SK-N-MC (cell line): ENCODE measurements at regions not wholly inside any gene's neighbourhood (a gene's known extent, or its start where the extent isn't known, plus 50 kb on each side); places are given as distances from the start of the nearest gene placed in this dataset.

Experiments used
- DNase-seq: peaks from one replicate; pipeline ENCODE4 v3.0.0-alpha.2; 2011; ENCODE audit warnings: low read depth, low spot score
- H3K27ac ChIP-seq: fragments of 200-600 bp; sonication (generic); 2 replicates; pipeline ENCODE4 v1.5.1; 2016; ENCODE audit warnings: mixed run types
- H3K36me3 ChIP-seq: fragments of 200-600 bp; sonication (generic); 2 replicates; pipeline ENCODE4 v1.6.1; 2017; ENCODE audit warnings: antibody characterized with exemption, low read length, mixed read lengths; ENCODE audit not compliant: insufficient read depth
- H3K4me3 ChIP-seq: fragments of 200-600 bp; sonication (generic); 2 replicates; pipeline ENCODE4 v1.5.1; 2016
- H3K9ac ChIP-seq: fragments of 200-600 bp; sonication (generic); 2 replicates; pipeline ENCODE4 v1.8.0; 2017; ENCODE audit warnings: mixed run types, mixed read lengths; ENCODE audit not compliant: insufficient read length
- H3K9me3 ChIP-seq: fragments of 200-600 bp; sonication (generic); 2 replicates; pipeline ENCODE4 v1.6.1; 2017; ENCODE audit warnings: low read depth, mild to moderate bottlenecking, antibody characterized with exemption, low read length, moderate library complexity, mixed read lengths
- EZH2 ChIP-seq: fragments of 200-600 bp; sonication (generic); IDR thresholded peaks from one replicate; pipeline ENCODE4 v1.6.1; 2017; ENCODE audit warnings: antibody characterized with exemption
- FOXP2 ChIP-seq: optimal IDR thresholded peaks from 2 replicates; pipeline ENCODE3; 2011; ENCODE audit warnings: mild to moderate bottlenecking, moderate library complexity; ENCODE audit not compliant: insufficient read depth; ENCODE audit errors: extremely low read length, control extremely low read depth
- POLR2AphosphoS5 ChIP-seq: IDR thresholded peaks from 2 replicates; pipeline ENCODE4 v1.6.1; 2012; ENCODE audit warnings: mild to moderate bottlenecking, low read depth, low read length, borderline replicate concordance

GRCh38 chr18:69109686-69110085, 291.0 kb upstream of the DOK6 start:
- TF ChIP-seq EZH2 (no peak), POLR2AphosphoS5 (no peak), FOXP2 (no peak)
- H3K36me3 ChIP-seq: no peaks in the 10 kb centered on the region

GRCh38 chr18:69120833-69121232, 279.9 kb upstream of the DOK6 start:
- no peak overlapping the region for H3K27ac ChIP-seq
- no peaks in the 10 kb centered on the region for H3K36me3 ChIP-seq
- TF ChIP-seq POLR2AphosphoS5: no peak
- no peak for TF ChIP-seq FOXP2
- TF ChIP-seq EZH2: no peak
- H3K9me3 ChIP-seq: no peaks in the 10 kb centered on the region
- H3K4me3 ChIP-seq: no peak overlapping the region
- DNase-seq: no peak
- H3K9ac ChIP-seq: no peak overlapping the region

More at GRCh38 chr18:69109686-69110085, 291.0 kb upstream of the DOK6 start:
- no peak overlapping the region for H3K27ac ChIP-seq
- no peak overlapping the region for H3K4me3 ChIP-seq
- no peak for DNase-seq
- no peaks in the 10 kb centered on the region for H3K9me3 ChIP-seq
- no peak overlapping the region for H3K9ac ChIP-seq

- Histone ChIP-seq H3K9ac (no peak overlapping the region), H3K36me3 (no peaks in the 10 kb centered on the region), H3K9me3 (no peaks in the 10 kb centered on the region), H3K27ac (no peak overlapping the region), H3K4me3 (no peak overlapping the region)
- no peak for TF ChIP-seq FOXP2
- TF ChIP-seq POLR2AphosphoS5: no peak
- TF ChIP-seq EZH2: no peak
- no peak for DNase-seq
These were observed 277.3 kb upstream of the DOK6 start for GRCh38 chr18:69123421-69123820.

- Histone ChIP-seq H3K4me3 (no peak overlapping the region), H3K36me3 (no peaks in the 10 kb centered on the region), H3K9ac (no peak overlapping the region), H3K9me3 (no peaks in the 10 kb centered on the region), H3K27ac (no peak overlapping the region)
- TF ChIP-seq POLR2AphosphoS5: no peak
- TF ChIP-seq EZH2: no peak
- TF ChIP-seq FOXP2: no peak
- DNase-seq: no peak
These were observed 272.7 kb upstream of the DOK6 start for GRCh38 chr18:69127873-69128500.

- Histone ChIP-seq H3K4me3 (no peak overlapping the region), H3K9me3 (no peaks in the 10 kb centered on the region), H3K9ac (no peak overlapping the region), H3K36me3 (no peaks in the 10 kb centered on the region), H3K27ac (no peak overlapping the region)
- DNase-seq: no peak
- TF ChIP-seq EZH2 (no peak), FOXP2 (no peak), POLR2AphosphoS5 (no peak)
These were observed 272.1 kb upstream of the DOK6 start for GRCh38 chr18:69128566-69128965.

- Histone ChIP-seq H3K27ac (no peak overlapping the region), H3K9me3 (no peaks in the 10 kb centered on the region), H3K9ac (no peak overlapping the region), H3K4me3 (no peak overlapping the region), H3K36me3 (no peaks in the 10 kb centered on the region)
- DNase-seq: no peak
- no peak for TF ChIP-seq EZH2
These were observed 271.7 kb upstream of the DOK6 start for GRCh38 chr18:69128978-69129377.

GRCh38 chr18:69138088-69138487, 262.6 kb upstream of the DOK6 start:
- Histone ChIP-seq H3K9me3 (no peaks in the 10 kb centered on the region), H3K36me3 (no peaks in the 10 kb centered on the region), H3K4me3 (no peak overlapping the region), H3K27ac (no peak overlapping the region), H3K9ac (no peak overlapping the region)
- DNase-seq: no peak
- no peak for TF ChIP-seq FOXP2
- no peak for TF ChIP-seq EZH2
- TF ChIP-seq POLR2AphosphoS5: no peak

- Histone ChIP-seq H3K4me3 (no peak overlapping the region), H3K27ac (no peak overlapping the region), H3K9ac (no peak overlapping the region), H3K36me3 (no peaks in the 10 kb centered on the region), H3K9me3 (no peaks in the 10 kb centered on the region)
- TF ChIP-seq POLR2AphosphoS5 (no peak), EZH2 (no peak), FOXP2 (no peak)
- DNase-seq: no peak
These were observed 257.6 kb upstream of the DOK6 start for GRCh38 chr18:69143084-69143483.

GRCh38 chr18:69152436-69152835, 248.3 kb upstream of the DOK6 start:
- Histone ChIP-seq H3K4me3 (no peak overlapping the region), H3K27ac (no peak overlapping the region), H3K9me3 (no peaks in the 10 kb centered on the region), H3K36me3 (no peaks in the 10 kb centered on the region), H3K9ac (no peak overlapping the region)
- DNase-seq: no peak
- TF ChIP-seq FOXP2 (no peak), POLR2AphosphoS5 (no peak), EZH2 (no peak)

- Histone ChIP-seq H3K36me3 (no peaks in the 10 kb centered on the region), H3K27ac (no peak overlapping the region), H3K4me3 (no peak overlapping the region), H3K9ac (no peak overlapping the region), H3K9me3 (no peaks in the 10 kb centered on the region)
- no peak for TF ChIP-seq EZH2
- no peak for DNase-seq
These were observed 242.8 kb upstream of the DOK6 start for GRCh38 chr18:69157906-69158305.
